RWPE1 (cell line): ENCODE measurements at regions not wholly inside any gene's neighbourhood (a gene's known extent, or its start where the extent isn't known, plus 50 kb on each side); places are given as distances from the start of the nearest gene placed in this dataset.
"Not testable (repeated sequence)": the region's sequence is repeated elsewhere in the genome, so short reads cannot be mapped to it uniquely, and the experiment has no call there.

Experiments used
- CTCF ChIA-PET: fragments of 350-600 bp; sonication (Branson Sonifier 250); formaldehyde crosslinking; extraction: SDS; loops from one replicate; lab custom pipeline; 2021; lab: Yijun Ruan, JAX
- POLR2A ChIA-PET: fragments of 400-600 bp; formaldehyde crosslinking; extraction: SDS; loops from one replicate; lab custom pipeline; 2020; ENCODE audit warnings: antibody characterized with exemption; ENCODE audit not compliant: low non-redundant PET; lab: Yijun Ruan, JAX
- DNase-seq: peaks from one replicate; pipeline ENCODE4 v3.0.0; 2012; ENCODE audit warnings: low spot score
- H3K27ac ChIP-seq: fragments of 450-650 bp; 2 replicates; pipeline ENCODE4 v1.5.1; 2017
- TF ChIP-seq, protein P1 (sequence below): fragments of 450-650 bp; conservative IDR thresholded peaks from 2 replicates; pipeline ENCODE4 v1.5.1; 2017; ENCODE audit warnings: low read depth, mild to moderate bottlenecking

DNA sequence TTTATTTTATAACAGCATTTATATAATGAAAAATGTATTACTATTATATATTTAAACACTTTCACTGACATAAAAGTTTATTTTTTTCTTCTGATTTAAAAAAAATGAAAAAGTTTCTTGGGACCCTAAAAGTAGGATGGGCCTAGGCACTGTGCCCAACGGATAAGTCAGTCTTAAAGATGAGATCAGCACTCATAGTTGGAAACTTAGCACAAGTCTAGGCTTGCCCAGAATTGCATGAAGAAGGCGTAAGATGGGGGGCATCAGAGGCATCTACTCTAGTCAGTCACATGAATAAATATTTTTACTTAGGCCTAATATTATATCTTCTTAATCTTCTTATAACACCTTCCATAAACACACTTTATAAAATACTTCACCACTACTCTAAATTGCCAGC is 306.7 kb upstream of the GRID2 start:
- POLR2A ChIA-PET, result no interaction called here
- CTCF ChIA-PET, result no interaction called here
- DNase-seq, result no peak
- no peak overlapping the region for H3K27ac ChIP-seq
- TF ChIP-seq, protein P1, sequence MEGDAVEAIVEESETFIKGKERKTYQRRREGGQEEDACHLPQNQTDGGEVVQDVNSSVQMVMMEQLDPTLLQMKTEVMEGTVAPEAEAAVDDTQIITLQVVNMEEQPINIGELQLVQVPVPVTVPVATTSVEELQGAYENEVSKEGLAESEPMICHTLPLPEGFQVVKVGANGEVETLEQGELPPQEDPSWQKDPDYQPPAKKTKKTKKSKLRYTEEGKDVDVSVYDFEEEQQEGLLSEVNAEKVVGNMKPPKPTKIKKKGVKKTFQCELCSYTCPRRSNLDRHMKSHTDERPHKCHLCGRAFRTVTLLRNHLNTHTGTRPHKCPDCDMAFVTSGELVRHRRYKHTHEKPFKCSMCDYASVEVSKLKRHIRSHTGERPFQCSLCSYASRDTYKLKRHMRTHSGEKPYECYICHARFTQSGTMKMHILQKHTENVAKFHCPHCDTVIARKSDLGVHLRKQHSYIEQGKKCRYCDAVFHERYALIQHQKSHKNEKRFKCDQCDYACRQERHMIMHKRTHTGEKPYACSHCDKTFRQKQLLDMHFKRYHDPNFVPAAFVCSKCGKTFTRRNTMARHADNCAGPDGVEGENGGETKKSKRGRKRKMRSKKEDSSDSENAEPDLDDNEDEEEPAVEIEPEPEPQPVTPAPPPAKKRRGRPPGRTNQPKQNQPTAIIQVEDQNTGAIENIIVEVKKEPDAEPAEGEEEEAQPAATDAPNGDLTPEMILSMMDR, result no peak

DNA sequence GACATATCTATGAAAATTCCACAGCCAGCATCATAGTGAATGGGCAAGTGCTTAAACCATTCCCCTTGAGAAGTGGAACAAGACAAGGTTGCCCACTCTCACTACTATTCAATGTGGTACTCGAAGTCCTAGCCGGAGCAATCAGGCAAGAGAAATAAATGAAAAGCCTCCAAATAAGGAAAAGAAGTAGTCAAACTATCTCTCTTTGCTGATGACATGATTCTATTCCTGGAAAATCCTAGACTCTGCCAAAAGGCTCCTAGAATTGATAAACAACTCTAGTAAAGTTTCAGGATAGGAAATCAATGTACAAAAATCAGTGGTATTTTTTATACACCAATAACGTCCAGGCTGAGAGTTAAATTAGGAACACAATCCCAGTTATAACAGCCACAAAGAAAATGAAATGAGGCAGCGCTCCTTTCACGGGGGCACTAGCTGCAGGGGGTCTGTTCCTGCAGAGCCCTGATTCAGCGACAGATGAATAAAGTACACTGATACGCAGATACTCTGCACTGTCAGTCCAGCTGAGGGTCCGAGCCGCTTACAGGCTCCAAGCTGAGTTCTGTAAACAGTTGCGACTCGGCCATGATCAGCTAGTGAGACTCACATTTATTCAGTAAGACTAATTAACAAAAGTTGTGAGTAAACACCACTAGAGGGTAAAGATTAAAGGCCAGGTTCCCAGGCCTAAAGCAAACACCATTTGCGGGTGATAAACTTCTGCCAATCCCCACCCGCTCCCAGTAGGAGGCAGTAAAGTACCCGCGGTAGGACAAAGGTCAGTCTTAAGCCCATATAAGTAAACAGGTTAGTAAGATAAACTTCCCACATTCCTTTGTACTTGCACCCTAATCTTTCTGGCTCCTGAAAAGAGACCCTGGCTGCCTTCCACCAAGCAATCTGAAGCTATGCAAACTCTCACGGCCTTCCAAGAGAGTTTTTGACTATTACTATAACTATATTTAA is 290.6 kb upstream of the GRID2 start:
- POLR2A ChIA-PET, result no interaction called here

DNA sequence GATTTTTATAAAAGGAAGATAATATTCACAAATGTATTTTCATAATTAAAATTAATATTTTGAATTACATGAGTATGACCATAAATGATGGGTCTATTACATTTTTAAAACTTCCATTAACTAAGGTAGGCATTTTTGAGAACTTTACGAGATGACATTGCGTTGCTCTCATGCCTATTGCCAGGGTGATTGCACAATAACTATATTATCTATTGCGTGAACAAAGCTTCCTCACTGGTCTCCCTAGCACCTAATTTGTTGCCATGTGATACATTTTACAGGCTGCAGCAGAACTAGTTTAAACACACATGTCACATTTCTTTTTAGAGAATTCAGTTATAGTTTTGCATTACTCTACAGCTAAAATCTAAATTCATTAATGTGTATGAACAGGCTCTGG is 289.7 kb upstream of the GRID2 start:
- no peak overlapping the region for H3K27ac ChIP-seq
- DNase-seq, result no peak
- CTCF ChIA-PET, result interaction anchor here (0.5 kb wide), 1 partner anchor 85 kb away, joined by 3 read pairs; no protein-coding TSS in a partner anchor
- TF ChIP-seq, protein P1, result no peak
- POLR2A ChIA-PET, result no interaction called here

More for the DNA sequence above, 290.6 kb upstream of the GRID2 start:
- H3K27ac ChIP-seq, result no peak overlapping the region
- no peak for DNase-seq
- CTCF ChIA-PET, result no interaction called here
- TF ChIP-seq, protein P1, result no peak

DNA sequence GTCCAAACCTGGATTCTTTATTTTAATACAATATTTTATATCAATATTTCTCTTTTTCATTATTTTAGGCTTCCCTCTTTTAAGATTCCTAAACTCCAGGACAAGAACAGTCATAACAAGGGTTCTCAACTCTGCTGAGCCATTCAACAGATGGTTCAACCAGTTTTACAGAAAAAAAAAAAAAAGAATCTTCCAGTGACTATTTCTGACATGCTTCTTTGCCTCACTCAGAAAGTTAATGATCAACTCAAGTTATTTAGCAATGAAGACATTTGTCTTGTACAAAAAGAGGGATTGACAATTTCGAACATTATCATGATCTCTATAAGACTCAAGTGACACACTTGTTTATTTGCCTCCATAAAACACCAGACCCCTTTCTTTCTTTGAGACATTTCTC is 282.6 kb upstream of the GRID2 start:
- ChIA-PET POLR2A (no interaction called here), CTCF (no interaction called here)
- no peak overlapping the region for H3K27ac ChIP-seq
- no peak for DNase-seq
- TF ChIP-seq, protein P1, result no peak

DNA sequence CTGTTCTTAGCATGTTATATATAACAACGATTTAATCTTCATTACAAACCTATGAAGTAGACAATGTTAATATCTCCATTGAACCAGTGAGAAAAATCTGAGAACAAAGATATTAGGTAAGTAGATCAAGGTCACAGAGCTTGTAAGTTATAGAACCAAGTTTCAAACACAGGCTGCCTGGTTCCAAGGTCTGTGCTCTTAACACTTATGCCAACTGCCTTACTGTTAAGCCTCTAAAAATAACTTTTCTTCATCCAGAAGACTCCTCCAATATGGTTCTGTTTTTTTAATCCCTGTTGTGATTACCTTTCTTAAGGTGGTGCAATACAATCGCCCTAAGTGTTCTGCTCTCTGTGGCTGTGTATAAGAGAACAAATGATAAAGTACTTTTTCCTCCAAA is 282.0 kb upstream of the GRID2 start:
- H3K27ac ChIP-seq, result no peak overlapping the region
- DNase-seq, result no peak
- POLR2A ChIA-PET, result no interaction called here
- CTCF ChIA-PET, result no interaction called here
- TF ChIP-seq, protein P1, result no peak

DNA sequence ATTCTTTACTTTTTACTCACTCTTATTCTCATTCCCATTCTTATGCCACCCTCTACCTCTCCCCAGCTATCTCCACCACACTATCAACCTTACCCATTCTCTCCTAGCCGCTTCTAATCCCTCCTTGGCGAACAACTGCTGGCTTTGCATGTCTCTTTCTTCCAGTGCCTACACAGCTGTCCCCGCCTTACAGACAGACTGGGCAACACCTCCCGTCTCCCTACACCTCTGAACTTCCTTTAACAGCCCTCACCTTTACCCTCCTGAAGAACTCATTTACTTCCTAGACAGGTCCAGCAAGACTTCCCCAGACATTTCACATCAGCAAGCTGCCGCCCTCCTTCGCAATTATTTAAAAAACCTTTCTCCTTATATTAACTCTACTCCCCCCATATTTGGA is 274.9 kb upstream of the GRID2 start:
- POLR2A ChIA-PET, DNase-seq, H3K27ac ChIP-seq, CTCF ChIA-PET: not testable (repeated sequence)

DNA sequence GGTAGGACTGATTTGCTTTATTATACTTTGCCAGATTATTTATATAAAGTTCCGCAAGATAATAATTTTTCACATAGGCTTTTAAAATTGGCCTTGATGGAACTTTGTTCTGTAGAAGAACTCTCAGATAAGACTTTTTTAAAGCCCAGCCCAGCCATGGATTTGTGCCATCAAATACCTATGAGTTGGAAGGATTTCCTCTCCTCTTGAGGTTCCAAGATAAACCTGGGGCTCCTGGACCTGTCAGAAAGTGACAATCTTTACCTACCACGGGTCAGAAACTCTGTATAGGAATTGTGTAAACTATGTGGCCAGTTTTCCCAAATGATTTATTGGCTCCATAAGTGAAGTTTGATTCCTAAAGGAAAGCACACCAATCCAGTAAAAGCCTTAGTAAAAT is 271.9 kb upstream of the GRID2 start:
- POLR2A ChIA-PET, result no interaction called here
- no peak overlapping the region for H3K27ac ChIP-seq
- TF ChIP-seq, protein P1, result no peak
- no peak for DNase-seq
- CTCF ChIA-PET, result no interaction called here
